HuH-7.5 (cell line): ENCODE measurements at regions not wholly inside any gene's neighbourhood (a gene's known extent, or its start where the extent isn't known, plus 50 kb on each side); places are given as distances from the start of the nearest gene placed in this dataset.

Experiments used
- DNase-seq: peaks from one replicate; pipeline ENCODE4 v3.0.0; 2011; ENCODE audit warnings: low spot score

- DNase-seq: no peak
These were observed 80.3 kb upstream of the CYYR1 start for GRCh38 chr21:26653430-26653829.

DNA sequence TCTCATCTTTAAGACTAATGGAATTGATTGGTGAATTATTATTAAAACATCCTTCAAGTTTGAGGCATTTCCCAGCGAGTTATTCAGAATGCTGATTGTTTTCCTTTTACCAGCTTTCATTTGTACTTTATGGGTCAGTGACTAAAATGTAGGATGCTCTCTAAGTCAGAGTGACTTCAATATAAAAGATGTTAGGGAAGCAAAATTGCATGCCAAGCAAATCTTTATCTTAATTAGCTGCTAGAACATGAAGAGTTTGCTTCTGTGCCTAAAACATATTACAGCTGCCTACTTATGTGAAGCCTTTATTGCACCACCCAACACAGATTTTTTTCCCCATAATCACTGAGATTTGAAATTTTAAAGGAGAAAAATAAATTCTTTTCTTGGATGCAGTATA, 79.8 kb upstream of the CYYR1 start:
- DNase-seq: no peak

DNA sequence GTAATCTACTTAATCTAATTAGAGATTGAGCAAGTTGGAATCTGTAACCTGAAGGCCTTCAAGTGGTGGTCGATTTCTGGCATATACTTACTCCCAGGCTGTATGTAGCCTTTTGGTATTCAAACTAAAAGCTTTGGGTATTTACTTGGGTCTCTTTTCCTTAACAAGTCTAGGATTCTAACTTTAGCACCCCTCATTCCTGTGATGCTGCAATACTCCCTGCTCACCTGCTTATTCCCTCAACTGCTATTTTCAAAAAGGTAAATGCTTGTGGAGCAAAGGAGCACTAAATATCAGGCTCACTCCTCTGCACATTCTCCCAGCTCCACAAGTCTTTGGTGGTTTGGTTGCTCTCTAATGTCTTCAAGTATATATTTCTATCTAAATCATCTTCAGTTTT, 68.0 kb upstream of the CYYR1 start:
- no peak for DNase-seq

DNA sequence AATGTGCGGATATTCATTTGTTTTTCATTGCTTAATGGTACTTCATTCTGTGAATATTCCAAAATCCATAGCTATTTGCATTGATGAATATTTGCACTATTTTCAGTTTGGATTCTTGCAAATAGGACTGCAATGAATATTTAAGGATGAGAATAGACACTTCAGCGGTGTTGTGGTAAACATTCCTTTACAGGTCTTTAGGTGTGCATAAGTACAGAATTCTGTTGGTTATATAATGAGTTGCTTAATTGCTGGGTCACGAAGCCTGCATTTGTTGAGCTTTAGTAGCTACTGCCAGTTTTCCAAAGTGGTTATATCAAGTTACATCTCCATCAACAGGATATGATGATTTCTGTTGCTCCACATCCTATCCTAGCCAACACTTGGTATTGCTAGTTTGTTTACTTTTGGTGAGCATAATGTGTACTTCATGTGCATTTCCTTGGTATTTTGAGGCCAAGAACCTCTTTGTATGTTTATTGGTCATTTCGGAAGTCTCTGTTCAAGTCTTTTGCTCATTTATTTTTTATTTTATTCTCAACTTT, 64.2 kb upstream of the CYYR1 start:
- no peak for DNase-seq

DNA sequence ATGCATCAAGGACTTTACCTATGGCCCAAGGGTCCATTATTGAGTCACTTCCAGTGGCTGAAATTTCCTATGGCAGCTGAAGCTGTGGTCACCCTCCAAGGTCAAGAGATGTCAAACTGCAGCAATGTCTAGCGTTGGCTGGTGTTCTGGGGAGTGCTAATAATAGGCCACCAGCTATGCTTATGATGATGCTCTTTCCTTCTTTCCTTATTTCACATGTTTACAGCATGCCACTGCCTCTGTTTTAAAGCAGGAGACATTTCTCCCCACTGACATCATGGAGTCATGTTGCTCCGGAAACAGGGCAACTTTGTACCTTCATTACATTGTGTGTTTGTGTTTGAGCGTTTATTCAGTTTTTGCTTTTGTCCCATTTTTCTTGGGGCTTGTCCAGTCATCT, 62.6 kb upstream of the CYYR1 start:
- DNase-seq: no peak

DNA sequence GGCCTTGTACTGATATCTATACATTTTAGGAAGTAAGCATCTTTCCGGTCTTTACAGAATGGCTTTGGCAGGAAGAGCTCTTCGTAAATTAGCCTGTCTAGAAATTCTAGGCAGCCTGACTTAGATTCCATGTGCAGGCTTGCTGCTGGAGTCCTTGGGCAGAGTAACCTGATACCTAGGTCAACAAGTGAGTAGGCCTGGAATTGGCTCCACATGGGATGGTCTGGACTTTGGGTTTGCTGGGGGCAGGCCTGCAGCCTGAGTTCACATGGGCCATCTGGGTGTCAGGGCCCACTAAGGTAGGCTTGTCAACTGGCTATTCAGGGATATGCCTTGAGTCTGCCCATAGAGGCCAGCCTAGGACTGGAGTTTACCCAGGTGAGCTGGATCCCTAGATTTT, 59.6 kb upstream of the CYYR1 start:
- no peak for DNase-seq

DNA sequence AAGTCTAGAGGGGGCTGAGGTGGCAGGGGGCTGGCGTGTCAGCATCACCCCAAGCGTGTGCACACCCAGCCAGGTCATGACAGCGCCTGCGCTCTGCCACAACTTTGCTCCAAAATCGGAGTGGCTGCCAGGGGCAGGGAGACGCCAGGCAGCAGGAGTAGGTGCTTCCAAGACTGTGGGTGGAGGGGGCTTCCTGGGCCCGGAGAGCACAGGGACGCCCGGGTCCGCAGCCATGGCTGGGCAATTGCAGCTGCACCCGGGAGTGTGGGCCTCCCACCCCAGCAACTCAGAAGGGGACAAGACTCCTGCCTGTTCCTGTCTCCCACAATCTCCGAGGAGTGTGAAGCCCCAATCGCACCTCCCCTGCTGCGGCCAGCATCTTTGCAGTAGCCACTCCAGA, 53.1 kb upstream of the CYYR1 start:
- no peak for DNase-seq

DNA sequence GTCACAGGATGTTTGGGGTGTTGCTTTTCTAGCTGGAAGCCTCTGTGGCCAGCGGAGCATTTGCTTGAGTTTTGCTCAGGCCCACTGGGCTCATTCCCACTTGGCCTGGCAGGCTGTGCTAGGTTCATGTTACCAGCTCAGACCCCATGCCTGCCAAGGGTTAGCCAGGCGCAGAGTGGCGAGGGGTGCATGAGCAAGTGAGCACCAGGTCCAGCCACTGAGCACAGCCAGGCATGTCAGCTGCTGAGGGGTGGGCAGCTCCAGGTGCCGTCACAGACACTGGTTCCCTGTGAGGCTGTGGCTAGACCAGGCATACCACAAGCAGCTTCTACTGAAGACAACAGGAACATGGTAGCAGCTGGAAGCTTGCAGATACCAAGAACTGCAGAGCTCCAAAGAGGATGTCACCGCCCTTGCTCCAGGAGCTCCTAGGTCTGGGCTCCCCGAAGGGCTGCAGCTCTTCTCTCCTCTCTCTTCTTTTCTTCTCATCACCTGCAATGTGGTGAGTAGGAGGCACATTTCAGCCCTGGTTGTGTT, 52.0 kb upstream of the CYYR1 start:
- DNase-seq: no peak
